ENCODE measurements at regions not wholly inside any gene's neighbourhood (a gene's known extent, or its start where the extent isn't known, plus 50 kb on each side); places are given as distances from the start of the nearest gene placed in this dataset.
"Not testable (repeated sequence)": the region's sequence is repeated elsewhere in the genome, so short reads cannot be mapped to it uniquely, and the experiment has no call there.

- no peak for DNase-seq (ENCODE audit: low read depth)
These were observed 78.6 kb upstream of the HPCAL1 start for GRCh38 chr2:10223932-10224720.

GRCh38 chr2:10224734-10225133, 78.0 kb upstream of the HPCAL1 start:
- no peak for DNase-seq (ENCODE audit: low read depth)

GRCh38 chr2:10225291-10226037, 77.2 kb upstream of the HPCAL1 start:
- DNase-seq (ENCODE audit: low read depth), result no peak

GRCh38 chr2:10226038-10226724, 76.5 kb upstream of the HPCAL1 start:
- DNase-seq (ENCODE audit: low read depth), result no peak

- no peak for DNase-seq (ENCODE audit: low read depth)
These were observed 73.9 kb upstream of the HPCAL1 start for GRCh38 chr2:10228611-10229365.

GRCh38 chr2:10229462-10230099, 73.1 kb upstream of the HPCAL1 start:
- no peak for DNase-seq (ENCODE audit: low read depth)

- DNase-seq (ENCODE audit: low read depth), result no peak
These were observed 72.2 kb upstream of the HPCAL1 start for GRCh38 chr2:10230499-10230898.

- DNase-seq (ENCODE audit: low read depth), result not testable (repeated sequence)
These were observed 71.8 kb upstream of the HPCAL1 start for GRCh38 chr2:10230921-10231320.

GRCh38 chr2:10231551-10232085, 71.1 kb upstream of the HPCAL1 start:
- no peak for DNase-seq (ENCODE audit: low read depth)

- DNase-seq (ENCODE audit: low read depth), result no peak
These were observed 70.4 kb upstream of the HPCAL1 start for GRCh38 chr2:10232096-10232815.

GRCh38 chr2:10233131-10234012, 69.3 kb upstream of the HPCAL1 start:
- no peak for DNase-seq (ENCODE audit: low read depth)

- no peak for DNase-seq (ENCODE audit: low read depth)
These were observed 68.7 kb upstream of the HPCAL1 start for GRCh38 chr2:10234013-10234306.

- DNase-seq (ENCODE audit: low read depth), result no peak
These were observed 68.2 kb upstream of the HPCAL1 start for GRCh38 chr2:10234409-10235094.

GRCh38 chr2:10235099-10235908, 67.4 kb upstream of the HPCAL1 start:
- DNase-seq (ENCODE audit: low read depth), result no peak

GRCh38 chr2:10235909-10236550, 66.7 kb upstream of the HPCAL1 start:
- no peak for DNase-seq (ENCODE audit: low read depth)

- no peak for DNase-seq (ENCODE audit: low read depth)
These were observed 65.9 kb upstream of the HPCAL1 start for GRCh38 chr2:10236571-10237391.
